ENCODE measurements at regions not wholly inside any gene's neighbourhood (a gene's known extent, or its start where the extent isn't known, plus 50 kb on each side); places are given as distances from the start of the nearest gene placed in this dataset.
A peak's percentile ranks its signal among the peaks of the same experiment; 100 is the strongest.
"Not testable (repeated sequence)": the region's sequence is repeated elsewhere in the genome, so short reads cannot be mapped to it uniquely, and the experiment has no call there.

DNA sequence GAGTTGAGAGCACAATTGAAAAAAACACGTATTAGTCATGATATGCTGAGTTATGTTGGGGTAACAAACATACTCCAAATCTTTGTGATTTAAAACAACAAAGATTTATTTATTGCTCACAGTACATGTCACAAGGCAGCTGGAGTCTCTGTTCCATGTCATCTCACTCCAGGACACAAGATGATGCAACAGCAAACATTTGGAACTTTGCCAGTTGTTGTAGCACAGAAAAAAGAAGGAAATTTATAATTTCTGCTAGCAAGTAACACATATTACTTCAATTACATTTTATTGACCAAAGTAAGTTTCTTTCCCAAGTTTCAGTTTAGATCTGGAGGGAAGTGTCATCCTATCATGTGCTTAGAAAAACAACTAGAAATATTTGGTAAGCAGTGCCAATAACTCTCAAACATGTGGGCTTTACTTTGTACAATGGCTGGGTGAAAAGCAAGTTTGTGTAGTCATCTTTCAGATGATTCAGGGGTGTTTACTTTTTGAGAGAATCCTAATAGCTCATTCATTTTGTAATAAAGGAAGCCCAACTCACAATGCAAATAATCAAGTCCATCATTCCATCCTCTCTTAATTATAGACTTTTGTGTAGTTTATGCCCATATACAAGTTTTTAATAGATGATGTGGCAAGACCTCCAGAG lies 452.3 kb downstream of the ZIC3 start:
- DNase-seq (ENCODE audit: low spot score) = no peak

DNA sequence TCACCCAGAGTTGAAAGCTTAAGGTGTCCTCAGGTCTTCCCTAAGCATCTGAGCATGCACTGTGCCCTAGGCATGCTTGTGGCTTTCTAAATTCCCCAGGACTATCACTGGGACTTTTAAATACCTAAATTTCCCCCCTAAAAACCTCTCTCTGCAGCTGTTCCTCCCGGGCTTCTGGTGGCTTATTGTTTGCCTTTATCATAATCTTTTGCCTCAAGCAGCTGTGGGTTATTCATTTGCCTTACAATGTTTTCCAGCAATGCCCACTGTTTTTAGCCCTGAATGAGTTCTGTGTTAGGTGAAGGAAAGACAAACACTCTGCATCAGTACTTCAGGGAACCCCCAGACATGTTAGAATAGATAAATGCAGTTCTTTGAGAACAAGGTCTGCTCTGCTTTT lies 455.0 kb downstream of the ZIC3 start:
- no peak for DNase-seq (ENCODE audit: low spot score)

DNA sequence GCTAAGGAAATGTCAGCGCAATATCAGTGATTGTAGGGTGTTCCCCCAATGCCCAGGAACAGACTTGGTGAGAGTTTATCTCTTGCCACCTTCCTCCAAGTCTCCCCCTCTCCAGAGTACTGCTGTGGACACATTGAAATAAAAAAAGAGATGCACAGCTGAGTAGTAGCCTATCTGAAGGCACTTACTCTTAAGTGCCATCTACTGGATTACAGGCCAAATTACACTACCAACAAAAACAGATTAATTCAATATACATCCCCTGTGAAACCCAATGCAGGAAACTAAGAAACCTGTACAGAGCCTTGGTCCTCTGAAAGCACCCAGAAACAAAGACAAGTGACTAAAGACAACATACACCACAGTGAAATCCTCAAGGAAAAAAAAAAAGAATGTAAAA lies 460.3 kb downstream of the ZIC3 start:
- DNase-seq (ENCODE audit: low spot score) = no peak

- no peak for DNase-seq (ENCODE audit: low spot score)
Measured at GRCh38 chrX:138031715-138032114, 465.8 kb downstream of the ZIC3 start.

- no peak for DNase-seq (ENCODE audit: low spot score)
Measured at GRCh38 chrX:138034136-138034535, 468.2 kb downstream of the ZIC3 start.

DNA sequence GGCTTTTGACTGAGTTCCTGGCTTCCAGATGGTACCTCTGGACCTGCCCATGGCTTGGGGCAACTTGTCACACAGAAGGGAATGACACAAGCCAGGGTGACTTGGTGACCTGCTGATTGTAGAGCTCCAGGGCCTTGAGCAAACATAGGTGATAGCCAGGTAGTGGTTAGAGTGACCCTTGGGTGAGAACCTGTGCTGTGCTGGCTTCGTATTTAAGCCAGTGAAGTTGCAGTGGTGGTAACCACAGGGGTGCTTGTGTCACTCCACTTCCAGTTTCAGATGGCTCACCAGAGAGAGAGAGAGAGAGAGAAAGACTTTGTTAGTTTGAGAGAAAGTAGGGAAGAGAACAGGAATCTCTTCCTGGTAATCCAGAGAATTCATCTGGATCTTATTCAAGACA lies 471.6 kb downstream of the ZIC3 start:
- DNase-seq (ENCODE audit: low spot score) = no peak

DNA sequence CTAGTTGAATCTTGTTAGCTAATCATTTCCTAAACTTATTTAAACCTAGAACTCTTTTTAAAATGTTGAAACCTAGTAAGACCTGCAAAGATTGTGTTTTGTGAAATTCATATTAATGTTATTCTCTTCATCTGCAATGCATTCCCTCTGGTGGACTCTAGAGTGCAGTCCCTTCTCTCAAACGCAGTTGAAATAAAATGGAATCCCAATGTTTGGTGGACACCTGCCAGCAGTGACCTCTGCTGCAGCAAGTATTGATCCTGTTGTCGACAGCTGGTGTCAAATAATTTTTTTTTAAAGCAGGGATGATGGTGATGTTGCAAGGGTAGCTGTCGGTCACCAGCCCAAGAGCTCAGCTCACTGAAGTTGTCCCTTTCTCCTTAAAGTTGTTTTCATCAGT lies 492.0 kb downstream of the ZIC3 start:
- DNase-seq (ENCODE audit: low spot score) = no peak

- no peak for DNase-seq (ENCODE audit: low spot score)
Measured at GRCh38 chrX:138058931-138059330, 493.0 kb downstream of the ZIC3 start.

- DNase-seq (ENCODE audit: low spot score) = no peak
Measured at GRCh38 chrX:138067415-138067814, 501.5 kb downstream of the ZIC3 start.

DNA sequence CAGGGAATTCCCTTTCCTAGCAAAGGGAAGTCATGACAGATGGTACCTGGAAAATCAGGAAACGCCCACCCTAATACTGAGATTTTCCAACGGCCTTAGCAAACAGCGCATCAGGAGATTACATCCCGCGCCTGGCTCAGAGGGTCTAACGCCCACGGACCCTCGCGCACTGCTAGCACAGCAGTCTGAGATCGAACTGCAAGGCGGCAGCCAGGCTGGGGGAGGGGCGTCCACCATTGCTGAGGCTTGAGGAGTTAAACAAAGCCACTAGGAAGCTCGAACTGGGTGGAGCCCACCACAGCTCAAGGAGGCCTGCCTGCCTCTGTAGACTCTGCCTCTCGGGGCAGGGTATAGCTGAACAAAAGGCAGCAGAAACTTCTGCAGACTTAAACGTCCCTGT lies 507.7 kb downstream of the ZIC3 start:
- no peak for DNase-seq (ENCODE audit: low spot score)

GRCh38 chrX:138082251-138082650 lies 516.3 kb downstream of the ZIC3 start:
- DNase-seq (ENCODE audit: low spot score) = no peak

- DNase-seq (ENCODE audit: low spot score) = no peak
Measured at GRCh38 chrX:138082896-138083295, 517.0 kb downstream of the ZIC3 start.

DNA sequence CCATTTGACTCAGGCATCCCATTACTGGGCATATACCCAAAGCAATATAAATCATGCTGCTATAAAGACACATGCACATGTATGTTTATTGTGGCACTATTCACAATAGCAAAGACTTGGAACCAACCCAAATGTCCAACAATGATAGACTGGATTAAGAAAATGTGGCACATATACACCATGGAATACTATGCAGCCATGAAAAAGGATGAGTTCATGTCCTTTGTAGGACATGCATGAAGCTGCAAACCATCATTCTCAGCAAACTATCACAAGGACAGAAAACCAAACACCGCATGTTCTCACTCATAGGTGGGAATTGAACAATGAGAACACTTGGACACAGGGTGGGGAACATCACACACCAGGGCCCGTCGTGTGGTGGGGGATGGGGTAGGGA lies 545.0 kb downstream of the ZIC3 start:
- not testable (repeated sequence) for DNase-seq (ENCODE audit: low spot score)

DNA sequence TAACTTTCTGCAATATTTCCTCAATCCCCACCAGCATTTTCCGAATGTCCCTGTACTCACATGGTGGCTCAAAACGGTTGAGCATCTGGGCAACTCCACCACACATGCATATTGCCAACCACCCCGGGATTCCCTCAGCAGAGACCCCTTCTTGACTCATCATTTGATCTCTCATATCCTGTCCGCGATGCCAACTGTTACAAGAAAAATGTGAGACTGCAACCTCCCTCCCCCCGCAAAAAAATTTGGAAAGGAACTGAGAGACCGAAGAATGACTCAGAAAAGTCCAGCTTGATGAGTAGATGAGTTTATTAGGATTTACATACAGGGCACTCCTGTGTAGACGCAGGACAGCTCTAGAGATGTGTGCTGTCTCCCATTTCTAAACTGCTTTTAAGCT lies 561.4 kb downstream of the ZIC3 start:
- no peak for DNase-seq (ENCODE audit: low spot score)

GRCh38 chrX:138128027-138128671 lies 562.2 kb downstream of the ZIC3 start:
- peak; percentile 13 for DNase-seq (ENCODE audit: low spot score)

DNA sequence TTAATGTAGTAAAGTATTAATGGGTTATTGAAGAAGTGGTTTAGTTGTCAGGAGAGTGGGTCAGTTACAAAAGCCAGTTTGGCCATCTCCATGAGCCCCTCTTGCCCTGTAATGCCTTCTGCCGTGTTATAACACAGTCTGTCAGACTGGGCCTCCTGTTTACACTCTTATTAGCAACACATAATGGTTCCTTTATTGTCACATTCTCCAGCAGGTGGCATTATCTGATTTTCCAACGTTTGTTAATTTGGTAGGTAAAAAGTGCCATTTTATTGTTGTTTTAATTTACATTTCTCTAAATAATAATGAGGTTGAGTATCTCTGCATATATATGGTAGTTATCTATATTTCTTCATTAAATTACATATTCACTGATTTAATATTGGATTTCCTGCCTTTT lies 560.8 kb downstream of the FGF13 start:
- DNase-seq (ENCODE audit: low spot score) = no peak

DNA sequence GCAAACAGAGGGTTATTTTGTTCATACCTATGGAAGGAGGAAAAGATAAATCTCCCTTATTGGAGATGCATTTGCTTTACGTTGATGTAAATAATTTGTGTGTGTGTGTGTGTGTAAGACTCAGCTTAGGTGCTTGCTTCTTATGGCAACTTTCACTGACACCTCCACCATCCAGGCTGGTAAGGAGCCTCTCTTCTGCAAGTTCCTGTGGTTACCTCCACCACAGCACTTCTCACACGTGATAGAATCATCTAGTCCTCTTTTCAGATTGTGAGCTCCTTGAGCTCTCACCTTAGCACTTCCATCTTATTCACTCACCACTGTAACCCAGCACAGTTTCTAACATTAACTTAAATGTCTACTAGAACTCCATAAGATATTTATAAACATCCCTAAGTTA lies 553.7 kb downstream of the FGF13 start:
- no peak for DNase-seq (ENCODE audit: low spot score)

DNA sequence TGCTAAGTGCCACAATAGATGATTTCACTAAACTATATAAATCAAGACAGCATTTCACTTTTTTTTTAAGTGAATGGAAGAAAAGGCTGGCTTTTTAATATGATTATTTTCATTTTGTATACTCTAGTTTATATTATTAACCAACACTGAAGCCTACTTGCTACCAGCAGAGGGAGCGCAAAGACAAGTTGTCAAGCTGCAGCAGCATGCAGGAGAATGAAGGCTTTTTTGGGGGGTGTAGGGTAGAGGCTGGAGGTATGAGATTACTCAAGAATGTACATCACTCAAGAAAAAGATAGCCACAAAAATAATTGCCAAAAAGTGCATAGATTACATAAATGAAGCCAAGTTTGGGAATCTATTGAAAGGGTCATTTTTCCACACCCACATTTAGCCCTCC lies 519.5 kb downstream of the FGF13 start:
- DNase-seq (ENCODE audit: low spot score) = peak; percentile 2

DNA sequence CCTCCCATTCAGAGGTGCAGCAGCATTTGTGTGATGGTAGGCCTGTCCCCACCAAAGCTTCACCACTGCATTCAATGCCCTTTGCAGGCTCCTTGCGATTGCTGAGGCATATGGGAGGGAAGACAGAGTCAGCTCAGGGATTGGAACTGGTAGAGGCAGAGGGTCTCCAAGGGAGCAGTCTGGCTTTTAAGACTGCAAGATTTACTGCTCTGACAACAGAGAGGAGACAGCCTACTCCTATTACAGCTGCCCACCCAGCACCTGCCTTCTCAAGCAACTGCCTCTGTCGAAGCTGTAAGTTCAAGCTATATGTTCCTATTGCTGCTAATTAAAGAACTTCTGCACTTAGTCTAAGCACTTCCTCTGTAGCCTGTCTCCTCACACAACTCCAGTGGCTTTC lies 481.8 kb downstream of the FGF13 start:
- no peak for DNase-seq (ENCODE audit: low spot score)

GRCh38 chrX:138240266-138240665 lies 471.3 kb downstream of the FGF13 start:
- DNase-seq (ENCODE audit: low spot score) = no peak

- DNase-seq (ENCODE audit: low spot score) = no peak
Measured at GRCh38 chrX:138254001-138254400, 457.5 kb downstream of the FGF13 start.

DNA sequence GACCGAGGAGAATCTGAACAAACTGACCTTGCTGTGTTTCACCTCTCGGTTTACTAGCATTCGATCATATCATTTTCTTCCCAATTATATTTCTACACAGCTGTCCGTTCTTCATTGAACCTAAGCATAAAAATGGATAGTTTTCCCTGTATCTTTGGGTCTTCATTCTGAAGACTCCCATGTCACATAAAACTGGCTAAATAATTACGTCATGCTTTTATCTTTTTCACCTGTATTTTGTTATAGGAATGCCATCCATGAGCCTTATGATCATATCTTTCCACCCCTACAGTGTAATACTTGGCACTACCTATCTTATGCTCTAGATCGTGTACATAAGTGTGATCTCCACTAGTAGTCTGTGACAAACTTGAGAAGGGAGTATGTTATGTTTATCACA lies 456.1 kb downstream of the FGF13 start:
- no peak for DNase-seq (ENCODE audit: low spot score)

DNA sequence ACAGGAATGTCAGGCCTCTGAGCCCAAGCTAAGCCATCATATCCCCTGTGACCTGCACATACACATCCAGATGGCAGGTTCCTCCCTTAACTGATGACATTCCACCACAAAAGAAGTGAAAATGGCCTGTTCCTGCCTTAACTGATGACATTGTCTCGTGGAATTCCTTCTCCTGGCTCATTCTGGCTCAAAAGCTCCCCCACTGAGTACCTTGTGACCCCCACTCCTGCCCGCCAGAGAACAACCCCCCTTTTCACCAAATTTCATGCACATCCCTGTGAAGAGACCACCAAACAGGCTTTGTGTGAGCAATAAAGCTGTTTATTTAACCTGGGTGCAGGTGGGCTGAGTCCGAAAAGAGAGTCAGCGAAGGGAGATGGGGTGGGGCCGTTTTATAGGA lies 447.4 kb downstream of the FGF13 start:
- not testable (repeated sequence) for DNase-seq (ENCODE audit: low spot score)

DNA sequence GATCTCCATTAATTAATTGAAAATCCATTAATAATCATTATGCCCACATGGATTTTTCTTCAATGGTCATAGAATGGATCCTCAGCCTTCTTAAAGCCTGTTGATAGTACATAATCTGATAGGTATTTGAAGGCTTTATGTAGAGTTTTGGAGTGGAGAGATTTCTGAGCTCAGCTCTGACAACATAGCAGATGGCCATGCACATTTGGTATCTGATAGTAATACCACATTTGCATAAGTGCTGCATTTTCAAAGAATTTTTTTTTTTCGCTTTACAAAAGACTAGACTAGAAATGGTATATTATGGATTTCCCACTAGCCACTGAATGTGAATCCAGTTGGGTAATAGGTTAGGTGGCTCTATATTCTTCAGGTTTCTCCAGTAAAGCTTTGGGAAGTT lies 440.6 kb downstream of the FGF13 start:
- DNase-seq (ENCODE audit: low spot score) = no peak
